Natural killer cell (primary cell): ENCODE measurements at regions not wholly inside any gene's neighbourhood (a gene's known extent, or its start where the extent isn't known, plus 50 kb on each side); places are given as distances from the start of the nearest gene placed in this dataset.

Experiments
- ATAC-seq, 3 donors: fragments of 150-1000 bp in 2 of 3; fragments of 200-7000 bp in 1 of 3; cut with Tn5 transposase; 1 replicate in 1 of 3; 2 replicates in 2 of 3; pipeline ENCODE4 v1.10.0; 2021; ENCODE audit warnings: mild to moderate bottlenecking in 2 of 3, moderate library complexity in 2 of 3
- DNase-seq, 2 donors: peaks; one replicate each; pipeline versions ENCODE4 v3.0.0 to v3.0.0-alpha.2; 2013 to 2021; ENCODE audit warnings: mixed read lengths in 1 of 2
- H3K27ac ChIP-seq: one replicate; pipeline ENCODE4 v1.5.1; 2013; ENCODE audit warnings: mild to moderate bottlenecking, low read length
- H3K27me3 ChIP-seq: one replicate; pipeline ENCODE4 v1.6.1; 2013; ENCODE audit warnings: low read length; ENCODE audit not compliant: control insufficient read depth, insufficient read depth
- H3K36me3 ChIP-seq: one replicate; pipeline ENCODE4 v1.6.1; 2013; ENCODE audit warnings: low read length; ENCODE audit not compliant: control insufficient read depth, insufficient read depth
- H3K4me1 ChIP-seq: one replicate; pipeline ENCODE4 v1.6.1; 2013; ENCODE audit warnings: low read length; ENCODE audit not compliant: control insufficient read depth, insufficient read depth
- H3K4me3 ChIP-seq: one replicate; pipeline ENCODE4 v1.5.1; 2013; ENCODE audit warnings: low read length
- H3K9me3 ChIP-seq: one replicate; pipeline ENCODE4 v1.6.1; 2013; ENCODE audit warnings: low read length; ENCODE audit not compliant: control insufficient read depth, insufficient read depth
- H3K27ac Mint-ChIP-seq, 2 donors: one replicate each; pipeline ENCODE4 v1.8.0; 2022; ENCODE audit warnings: mild to moderate bottlenecking in 2 of 2, mixed read lengths in 2 of 2, moderate library complexity in 1 of 2
- H3K27me3 Mint-ChIP-seq, 2 donors: one replicate each; pipeline ENCODE4 v1.8.0; 2022; ENCODE audit warnings: low read depth in 2 of 2, mixed read lengths in 2 of 2
- H3K36me3 Mint-ChIP-seq: one replicate; pipeline ENCODE4 v1.8.0; 2022; ENCODE audit warnings: mixed read lengths
- H3K4me1 Mint-ChIP-seq, 2 donors: one replicate each; pipeline ENCODE4 v1.8.0; 2022; ENCODE audit warnings: mixed read lengths in 2 of 2
- H3K4me3 Mint-ChIP-seq: one replicate; pipeline ENCODE4 v1.8.0; 2022; ENCODE audit warnings: mild to moderate bottlenecking, moderate library complexity, mixed read lengths
- H3K9me3 Mint-ChIP-seq, 2 donors: one replicate each; pipeline ENCODE4 v1.8.0; 2022; ENCODE audit warnings: mixed read lengths in 2 of 2
- CTCF ChIP-seq: fragments of 200-600 bp; IDR thresholded peaks from one replicate; pipeline ENCODE4 v1.8.0; 2022; ENCODE audit warnings: antibody characterized with exemption
- WGBS: methylation state at CpG from one replicate; pipeline ENCODE4 v1.1.7; 2013; ENCODE audit warnings: missing lambda C conversion rate; ENCODE audit not compliant: insufficient coverage; 5-methylcytosine and 5-hydroxymethylcytosine counted together
- intact Hi-C: fragments of 100-400 bp; cut with micrococcal nuclease; formaldehyde crosslinking; loops from one replicate; pipeline ENCODE4 v1.14.2; 2022

DNA sequence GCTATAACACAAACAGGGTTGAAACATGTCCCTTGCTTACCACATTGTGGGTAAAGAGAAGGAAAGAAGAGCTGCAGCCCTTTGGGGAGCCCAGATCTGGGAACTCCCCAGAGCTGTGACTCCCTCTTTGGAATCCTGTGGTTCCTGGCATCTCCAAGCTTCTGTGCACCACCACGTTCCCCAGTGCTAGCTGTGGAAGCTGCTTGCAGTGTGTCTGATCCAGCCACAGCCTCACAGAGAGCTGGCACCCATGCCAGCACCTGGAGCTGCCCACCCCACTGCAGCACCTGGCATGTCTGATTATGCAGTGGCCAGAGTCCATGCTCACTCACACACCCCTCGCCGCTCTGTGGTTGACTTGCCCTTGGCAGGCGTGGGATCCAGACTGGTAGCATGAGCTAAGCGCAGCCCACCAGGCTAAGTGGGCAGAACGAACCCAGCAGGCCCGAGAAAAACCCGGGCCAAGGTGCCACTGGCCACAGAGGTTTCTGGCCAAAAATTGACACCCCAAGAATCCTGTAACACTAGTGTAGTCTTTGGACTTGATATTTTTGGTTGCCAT, 252.6 kb upstream of the KCNJ16 start:
- no peak overlapping the region for H3K4me3 ChIP-seq
- H3K9me3 Mint-ChIP-seq, result peaks cover 2 to 11% of the 10 kb centered on the region in 2 donors
- 90% methylated on average over 8 of the region's 8 CpGs for WGBS
- H3K4me1 ChIP-seq, result no peaks in the 10 kb centered on the region
- no peaks in the 10 kb centered on the region for H3K27me3 ChIP-seq
- H3K36me3 ChIP-seq, result no peaks in the 10 kb centered on the region
- H3K9me3 ChIP-seq, result no peaks in the 10 kb centered on the region
- no peak overlapping the region for H3K27ac ChIP-seq
- no peak overlapping the region for H3K27ac Mint-ChIP-seq
- DNase-seq, result no peak
- no peak overlapping the region for H3K4me3 Mint-ChIP-seq
- no peak for TF ChIP-seq CTCF
- H3K4me1 Mint-ChIP-seq, result no peaks in the 10 kb centered on the region
- no peaks in the 10 kb centered on the region for H3K36me3 Mint-ChIP-seq
- intact Hi-C loops, result no loop called here
- H3K27me3 Mint-ChIP-seq, result no peaks in the 10 kb centered on the region
- ATAC-seq, result no peak

DNA sequence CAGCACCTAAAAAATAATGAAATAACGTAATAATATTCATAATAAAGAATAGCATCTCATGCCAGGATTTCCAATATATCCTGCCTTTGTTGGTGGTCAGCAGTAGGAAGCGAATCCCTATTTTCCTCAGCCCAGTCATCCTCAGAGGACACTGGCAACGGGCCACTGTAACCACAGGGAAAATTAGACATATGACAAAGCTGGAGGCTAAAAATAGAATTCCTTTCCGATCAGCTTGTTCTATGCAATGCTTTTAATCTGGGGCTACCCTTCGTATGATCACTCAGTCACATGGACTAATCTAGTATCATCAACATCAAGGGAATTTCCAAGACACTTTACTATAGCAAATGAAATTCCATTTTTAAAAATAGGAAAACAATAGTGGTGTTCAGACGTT, 246.9 kb upstream of the KCNJ16 start:
- intact Hi-C loops, result no loop called here
- no peaks in the 10 kb centered on the region for H3K9me3 ChIP-seq
- Mint-ChIP-seq H3K4me1 (no peaks in the 10 kb centered on the region), H3K9me3 (peaks cover 3 to 12% of the 10 kb centered on the region in 2 donors), H3K36me3 (no peaks in the 10 kb centered on the region), H3K27me3 (no peaks in the 10 kb centered on the region), H3K27ac (no peak overlapping the region), H3K4me3 (no peak overlapping the region)
- 74% methylated on average over 4 of the region's 6 CpGs for WGBS
- no peak for TF ChIP-seq CTCF
- no peaks in the 10 kb centered on the region for H3K4me1 ChIP-seq
- DNase-seq (no peak), ATAC-seq (no peak)
- no peak overlapping the region for H3K4me3 ChIP-seq
- H3K27ac ChIP-seq, result no peak overlapping the region
- H3K36me3 ChIP-seq, result no peaks in the 10 kb centered on the region
- no peaks in the 10 kb centered on the region for H3K27me3 ChIP-seq

- Histone ChIP-seq H3K4me1 (no peaks in the 10 kb centered on the region), H3K27ac (no peak overlapping the region), H3K4me3 (no peak overlapping the region), H3K9me3 (no peaks in the 10 kb centered on the region), H3K27me3 (no peaks in the 10 kb centered on the region), H3K36me3 (no peaks in the 10 kb centered on the region)
- intact Hi-C loops, result no loop called here
- H3K9me3 Mint-ChIP-seq, result peaks cover 5 to 6% of the 10 kb centered on the region in 2 donors
- 100% methylated on average over 1 of the region's 2 CpGs for WGBS
- H3K27ac Mint-ChIP-seq, result no peak overlapping the region
- ATAC-seq (no peak), DNase-seq (no peak)
- H3K27me3 Mint-ChIP-seq, result no peaks in the 10 kb centered on the region
- no peak for TF ChIP-seq CTCF
- no peaks in the 10 kb centered on the region for H3K4me1 Mint-ChIP-seq
- no peaks in the 10 kb centered on the region for H3K36me3 Mint-ChIP-seq
- H3K4me3 Mint-ChIP-seq, result no peak overlapping the region
Observed at GRCh38 chr17:69834494-69834893, 240.5 kb upstream of the KCNJ16 start.

GRCh38 chr17:69851736-69852135, 223.3 kb upstream of the KCNJ16 start:
- intact Hi-C loops, result no loop called here
- Histone ChIP-seq H3K36me3 (no peaks in the 10 kb centered on the region), H3K27me3 (no peaks in the 10 kb centered on the region), H3K9me3 (no peaks in the 10 kb centered on the region), H3K4me3 (no peak overlapping the region), H3K4me1 (no peaks in the 10 kb centered on the region), H3K27ac (no peak overlapping the region)
- Mint-ChIP-seq H3K4me3 (no peak overlapping the region), H3K4me1 (no peaks in the 10 kb centered on the region), H3K27me3 (no peaks in the 10 kb centered on the region), H3K36me3 (no peaks in the 10 kb centered on the region), H3K27ac (no peak overlapping the region), H3K9me3 (peaks cover 4 to 5% of the 10 kb centered on the region in 2 donors)
- ATAC-seq (no peak), DNase-seq (no peak)
- WGBS, result 94% methylated on average over 3 of the region's 4 CpGs
- no peak for TF ChIP-seq CTCF
